Neural progenitor cell (in vitro differentiated cells): ENCODE measurements at regions not wholly inside any gene's neighbourhood (a gene's known extent, or its start where the extent isn't known, plus 50 kb on each side); places are given as distances from the start of the nearest gene placed in this dataset.

Experiments
- DNase-seq: peaks from one replicate; pipeline ENCODE4 v3.0.0-alpha.2; 2016; ENCODE audit warnings: low spot score
- H2AFZ ChIP-seq: fragments of 200-600 bp; sonication (generic); replicated peaks from 2 replicates; pipeline ENCODE4 v1.6.1; 2016; ENCODE audit warnings: antibody characterized with exemption
- H3F3A ChIP-seq: fragments of 200-600 bp; sonication (generic); 2 replicates; pipeline ENCODE4 v1.6.1; 2016; ENCODE audit warnings: antibody characterized with exemption, low read depth
- H3K27ac ChIP-seq: fragments of 200-600 bp; sonication (generic); 2 replicates; pipeline ENCODE4 v1.5.1; 2016; ENCODE audit warnings: mild to moderate bottlenecking
- H3K27me3 ChIP-seq: fragments of 200-600 bp; sonication (generic); 2 replicates; pipeline ENCODE4 v1.6.1; 2016; ENCODE audit warnings: mild to moderate bottlenecking, moderate library complexity
- H3K36me3 ChIP-seq: fragments of 200-600 bp; sonication (generic); 2 replicates; pipeline ENCODE4 v1.5.1; 2016
- H3K4me1 ChIP-seq: fragments of 200-600 bp; sonication (generic); 2 replicates; pipeline ENCODE4 v1.6.1; 2016; ENCODE audit warnings: mixed run types
- H3K4me2 ChIP-seq: fragments of 200-600 bp; sonication (generic); 2 replicates; pipeline ENCODE4 v1.6.1; 2016
- H3K4me3 ChIP-seq: fragments of 200-600 bp; sonication (generic); 2 replicates; pipeline ENCODE4 v1.5.1; 2016
- H3K79me2 ChIP-seq: fragments of 200-600 bp; sonication (generic); 2 replicates; pipeline ENCODE4 v1.6.1; 2016; ENCODE audit warnings: low read depth
- H3K9ac ChIP-seq: fragments of 200-600 bp; sonication (generic); 2 replicates; pipeline ENCODE4 v1.6.1; 2016
- H3K9me3 ChIP-seq: fragments of 200-600 bp; sonication (generic); 2 replicates; pipeline ENCODE4 v1.5.1; 2016; ENCODE audit warnings: low read depth
- H4K20me1 ChIP-seq: fragments of 200-600 bp; sonication (generic); 2 replicates; pipeline ENCODE4 v1.6.1; 2016; ENCODE audit warnings: low read depth
- H3K27ac Mint-ChIP-seq: 3 replicates; pipeline ENCODE4 v1.8.0; 2021; ENCODE audit warnings: mixed read lengths
- H3K27me3 Mint-ChIP-seq: 2 replicates; pipeline ENCODE4 v1.8.0; 2022; ENCODE audit warnings: low read depth, mild to moderate bottlenecking, inconsistent platforms, moderate library complexity, mixed read lengths; ENCODE audit not compliant: insufficient read depth
- H3K36me3 Mint-ChIP-seq: 3 replicates; pipeline ENCODE4 v1.8.0; 2021; ENCODE audit warnings: mixed read lengths
- H3K4me1 Mint-ChIP-seq: 3 replicates; pipeline ENCODE4 v1.8.0; 2021; ENCODE audit warnings: mixed read lengths
- H3K4me3 Mint-ChIP-seq: 3 replicates; pipeline ENCODE4 v1.8.0; 2021; ENCODE audit warnings: mild to moderate bottlenecking, moderate library complexity, mixed read lengths
- H3K9me3 Mint-ChIP-seq: 3 replicates; pipeline ENCODE4 v1.8.0; 2020; ENCODE audit warnings: mixed read lengths
- CTCF ChIP-seq: fragments of 200-600 bp; sonication (generic); IDR thresholded peaks from 2 replicates; pipeline ENCODE4 v1.5.1; 2017; ENCODE audit warnings: antibody characterized with exemption, mild to moderate bottlenecking
- EZH2 ChIP-seq: fragments of 200-600 bp; sonication (generic); IDR thresholded peaks from 2 replicates; pipeline ENCODE4 v1.6.1; 2017; ENCODE audit warnings: antibody characterized with exemption, mild to moderate bottlenecking, moderate library complexity
- EZH2phosphoT487 ChIP-seq: fragments of 200-600 bp; sonication (generic); IDR thresholded peaks from 2 replicates; pipeline ENCODE4 v1.6.1; 2017; ENCODE audit warnings: antibody characterized with exemption

- Histone ChIP-seq H3K4me3 (no peak overlapping the region), H3K4me2 (no peak overlapping the region), H3K27ac (no peak overlapping the region), H4K20me1 (no peaks in the 10 kb centered on the region), H3K36me3 (no peaks in the 10 kb centered on the region), H3F3A (no peaks in the 10 kb centered on the region), H3K9ac (no peak overlapping the region), H3K4me1 (no peaks in the 10 kb centered on the region), H3K79me2 (no peaks in the 10 kb centered on the region), H3K9me3 (no peaks in the 10 kb centered on the region), H2AFZ (no peak overlapping the region), H3K27me3 (no peaks in the 10 kb centered on the region)
- Mint-ChIP-seq H3K36me3 (no peaks in the 10 kb centered on the region), H3K9me3 (no peaks in the 10 kb centered on the region), H3K27me3 (peaks cover 11% of the 10 kb centered on the region), H3K4me3 (no peak overlapping the region), H3K27ac (no peak overlapping the region), H3K4me1 (peaks cover 15% of the 10 kb centered on the region)
- no peak for DNase-seq
- TF ChIP-seq CTCF: no peak
- no peak for TF ChIP-seq EZH2phosphoT487
- no peak for TF ChIP-seq EZH2
Measured at GRCh38 chr13:22121146-22121739, 450.4 kb downstream of the FGF9 start.

- no peak overlapping the region for H3K4me2 ChIP-seq
- Mint-ChIP-seq H3K36me3 (no peaks in the 10 kb centered on the region), H3K27me3 (peaks cover 7% of the 10 kb centered on the region), H3K4me1 (no peaks in the 10 kb centered on the region), H3K4me3 (no peak overlapping the region), H3K27ac (no peak overlapping the region), H3K9me3 (no peaks in the 10 kb centered on the region)
- no peaks in the 10 kb centered on the region for H3F3A ChIP-seq
- no peak overlapping the region for H2AFZ ChIP-seq
- H4K20me1 ChIP-seq: no peaks in the 10 kb centered on the region
- H3K4me3 ChIP-seq: no peak overlapping the region
- no peak overlapping the region for H3K27ac ChIP-seq
- H3K9me3 ChIP-seq: no peaks in the 10 kb centered on the region
- no peaks in the 10 kb centered on the region for H3K4me1 ChIP-seq
- no peaks in the 10 kb centered on the region for H3K27me3 ChIP-seq
- no peak for TF ChIP-seq EZH2
- TF ChIP-seq CTCF: no peak
- no peak for TF ChIP-seq EZH2phosphoT487
- H3K79me2 ChIP-seq: no peaks in the 10 kb centered on the region
- no peak overlapping the region for H3K9ac ChIP-seq
- no peaks in the 10 kb centered on the region for H3K36me3 ChIP-seq
- DNase-seq: no peak
Measured at GRCh38 chr13:22126433-22127021, 455.7 kb downstream of the FGF9 start.

GRCh38 chr13:22127277-22128164, 456.6 kb downstream of the FGF9 start:
- Histone ChIP-seq H3K4me1 (no peaks in the 10 kb centered on the region), H3K9me3 (no peaks in the 10 kb centered on the region), H3K9ac (no peak overlapping the region), H3F3A (no peaks in the 10 kb centered on the region), H2AFZ (no peak overlapping the region), H3K79me2 (no peaks in the 10 kb centered on the region), H3K27ac (no peak overlapping the region), H3K27me3 (no peaks in the 10 kb centered on the region), H3K4me3 (no peak overlapping the region), H3K4me2 (no peak overlapping the region), H3K36me3 (no peaks in the 10 kb centered on the region), H4K20me1 (no peaks in the 10 kb centered on the region)
- H3K36me3 Mint-ChIP-seq: no peaks in the 10 kb centered on the region
- H3K4me1 Mint-ChIP-seq: no peaks in the 10 kb centered on the region
- TF ChIP-seq CTCF (no peak), EZH2 (no peak), EZH2phosphoT487 (no peak)
- DNase-seq: no peak
- peaks cover 7% of the 10 kb centered on the region for H3K27me3 Mint-ChIP-seq
- no peak overlapping the region for H3K27ac Mint-ChIP-seq
- H3K4me3 Mint-ChIP-seq: no peak overlapping the region
- H3K9me3 Mint-ChIP-seq: no peaks in the 10 kb centered on the region
